ENCODE measurements at regions not wholly inside any gene's neighbourhood (a gene's known extent, or its start where the extent isn't known, plus 50 kb on each side); places are given as distances from the start of the nearest gene placed in this dataset.

DNA sequence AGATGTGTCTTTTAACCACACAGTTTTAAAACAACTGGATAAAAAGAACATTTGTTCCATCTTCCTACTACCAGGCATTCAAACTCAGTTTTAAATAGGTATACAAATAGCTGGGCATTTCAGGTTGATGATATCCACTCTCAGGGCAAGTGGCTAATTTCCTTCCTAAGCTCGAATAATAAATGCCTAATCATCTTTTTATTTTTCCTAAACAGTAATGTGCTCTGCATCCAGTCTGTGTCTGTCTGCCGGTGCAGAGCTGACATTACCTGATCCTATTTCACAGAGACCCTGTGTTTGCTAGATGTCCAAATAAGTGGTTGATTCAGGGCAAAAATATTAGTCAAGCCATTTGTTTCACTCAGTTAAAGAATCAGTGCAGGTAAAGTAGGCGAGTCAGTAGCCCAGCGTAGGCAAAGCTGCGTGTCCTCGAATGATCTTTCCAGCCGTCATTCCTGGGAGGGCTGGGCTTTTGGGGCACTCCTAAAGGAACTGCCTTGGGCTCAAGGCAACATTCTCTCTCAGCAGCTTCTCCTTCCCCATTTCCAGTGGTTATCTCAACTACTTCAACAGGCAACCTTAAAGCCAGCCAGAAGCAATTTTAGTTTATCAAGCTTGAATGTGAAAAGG is 74.2 kb upstream of the BMP2 start:
- no peak for DNase-seq (ENCODE audit: low spot score)

DNA sequence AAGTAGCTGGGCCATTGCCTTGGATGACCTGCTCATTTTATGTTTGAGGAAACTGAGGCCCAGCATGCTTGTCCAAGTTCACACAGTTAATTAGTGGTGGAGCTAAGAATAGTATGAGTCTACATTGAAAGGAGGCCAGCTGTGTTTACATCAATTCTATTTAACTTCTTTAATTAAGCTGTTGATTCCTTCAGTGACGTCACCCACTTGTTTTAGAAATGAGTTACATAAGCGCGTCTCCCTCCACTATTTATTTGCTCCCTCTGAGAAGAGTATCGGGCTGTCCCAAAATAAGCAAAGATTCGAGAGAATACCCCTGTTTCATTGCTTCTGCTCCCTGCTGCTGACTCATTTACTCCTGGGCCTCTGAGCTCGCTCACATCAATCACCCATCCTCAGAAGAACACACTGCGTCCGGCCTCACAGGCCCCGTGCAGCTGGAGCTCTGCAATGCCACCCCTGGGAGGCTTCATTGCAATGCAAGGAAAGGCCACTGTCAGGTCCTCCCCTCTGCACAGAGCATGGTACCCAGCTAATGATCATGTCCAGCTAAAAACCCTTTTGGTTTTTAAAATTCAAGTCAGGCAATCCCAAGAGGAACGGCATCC is 74.8 kb upstream of the BMP2 start:
- DNase-seq (ENCODE audit: low spot score), result no peak

DNA sequence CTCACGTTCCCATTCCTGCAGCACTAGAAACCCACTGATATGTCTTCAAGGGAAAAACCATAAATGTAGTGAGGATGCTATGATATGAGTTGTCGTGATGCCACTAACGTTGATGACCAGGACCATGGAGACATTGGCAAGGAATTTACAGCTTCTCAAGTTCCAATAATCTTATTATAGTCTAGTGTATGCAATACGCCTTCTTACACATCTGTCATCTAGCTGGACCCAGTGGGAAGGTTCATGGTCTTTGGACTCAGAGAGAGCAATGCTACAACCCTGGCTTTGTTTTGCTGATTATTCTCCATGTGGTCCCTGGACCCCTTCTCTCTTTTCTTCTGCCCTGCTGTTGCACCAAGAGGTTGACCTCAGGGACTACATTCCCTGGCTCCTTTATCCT is 76.0 kb upstream of the BMP2 start:
- DNase-seq (ENCODE audit: low spot score), result no peak

DNA sequence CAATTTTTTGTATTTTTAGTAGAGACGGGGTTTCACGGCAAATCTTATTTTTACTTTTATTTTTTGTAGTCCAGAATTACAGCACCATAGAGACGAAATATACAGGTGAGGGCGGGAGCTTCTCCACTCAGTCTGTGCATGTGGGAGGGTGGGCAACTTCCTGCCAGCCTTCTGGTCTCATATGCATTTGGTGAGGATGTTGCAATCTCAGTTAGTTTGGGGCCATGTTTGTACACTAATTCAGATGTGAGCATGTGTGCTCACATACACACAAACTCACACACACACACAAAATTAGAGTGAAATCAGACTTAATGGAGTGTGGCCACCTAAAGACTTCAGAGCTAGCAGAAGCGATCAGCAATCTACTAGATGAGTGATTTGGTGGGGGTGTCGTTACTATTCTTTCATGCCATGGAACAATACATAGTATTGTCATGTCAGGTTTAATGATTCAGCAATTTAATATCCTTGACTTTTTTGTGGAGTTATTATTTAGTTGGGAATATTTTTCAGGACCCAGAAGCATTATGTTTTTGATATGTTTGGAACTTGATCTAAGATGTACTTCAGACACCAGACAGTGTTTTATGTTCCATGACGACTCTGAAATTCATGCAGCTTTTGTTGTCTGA is 78.0 kb upstream of the BMP2 start:
- no peak for DNase-seq (ENCODE audit: low spot score)

DNA sequence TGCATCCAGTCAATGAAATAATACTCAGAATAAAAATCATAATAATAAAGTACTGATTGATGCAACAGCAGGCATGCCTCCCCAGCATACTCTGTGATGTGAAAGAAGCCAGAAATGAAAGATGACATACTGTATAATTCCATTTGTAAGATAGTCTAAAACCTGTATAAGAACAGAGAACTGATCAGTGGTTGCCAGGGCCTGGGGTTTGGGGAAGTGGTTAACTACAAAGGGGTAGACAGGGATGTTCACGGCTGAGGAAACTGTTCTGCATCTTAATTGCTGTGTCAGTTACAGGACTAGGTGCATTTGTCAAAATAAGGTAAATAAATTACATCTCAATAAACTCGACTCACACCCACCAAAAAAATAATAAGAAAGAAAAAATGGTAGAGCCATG is 81.3 kb upstream of the BMP2 start:
- no peak for DNase-seq (ENCODE audit: low spot score)

DNA sequence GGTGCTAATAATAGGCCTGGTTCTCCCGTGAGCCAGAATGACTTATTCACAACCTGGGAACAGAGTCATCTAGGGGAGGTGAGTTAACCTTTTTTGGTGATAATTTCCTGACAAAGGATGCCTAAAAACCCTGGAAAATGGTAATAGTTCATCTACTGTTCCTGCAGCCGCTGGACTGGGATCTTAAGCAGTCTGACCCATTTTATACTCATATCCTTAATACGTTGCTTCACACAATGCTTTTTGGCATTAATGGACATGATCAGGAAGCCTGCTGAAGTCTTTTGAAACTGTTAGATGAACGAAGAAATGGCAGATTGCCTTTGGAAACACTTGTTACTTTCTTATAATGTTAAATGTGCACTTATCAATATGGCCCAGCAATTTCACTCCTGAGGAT is 81.9 kb upstream of the BMP2 start:
- DNase-seq (ENCODE audit: low spot score), result no peak

DNA sequence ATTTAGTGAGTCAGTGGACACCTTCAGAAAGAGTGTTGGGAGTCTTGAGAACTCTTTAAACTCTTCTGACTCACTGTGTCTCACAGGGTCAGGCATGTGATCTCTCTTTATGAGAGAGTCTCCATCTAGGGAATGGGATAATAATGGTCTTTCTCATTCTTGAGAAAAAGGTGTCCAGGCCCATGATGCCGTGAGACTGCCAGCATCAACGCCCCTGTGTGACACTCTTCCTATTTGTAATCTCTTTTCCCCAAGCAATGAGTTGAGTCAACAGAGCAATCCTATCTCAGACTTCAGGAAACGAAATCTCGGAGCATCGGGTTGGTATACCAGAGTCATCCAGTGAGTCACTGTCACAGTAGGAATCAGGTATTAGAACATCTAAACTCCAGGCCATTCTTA is 82.3 kb upstream of the BMP2 start:
- no peak for DNase-seq (ENCODE audit: low spot score)

DNA sequence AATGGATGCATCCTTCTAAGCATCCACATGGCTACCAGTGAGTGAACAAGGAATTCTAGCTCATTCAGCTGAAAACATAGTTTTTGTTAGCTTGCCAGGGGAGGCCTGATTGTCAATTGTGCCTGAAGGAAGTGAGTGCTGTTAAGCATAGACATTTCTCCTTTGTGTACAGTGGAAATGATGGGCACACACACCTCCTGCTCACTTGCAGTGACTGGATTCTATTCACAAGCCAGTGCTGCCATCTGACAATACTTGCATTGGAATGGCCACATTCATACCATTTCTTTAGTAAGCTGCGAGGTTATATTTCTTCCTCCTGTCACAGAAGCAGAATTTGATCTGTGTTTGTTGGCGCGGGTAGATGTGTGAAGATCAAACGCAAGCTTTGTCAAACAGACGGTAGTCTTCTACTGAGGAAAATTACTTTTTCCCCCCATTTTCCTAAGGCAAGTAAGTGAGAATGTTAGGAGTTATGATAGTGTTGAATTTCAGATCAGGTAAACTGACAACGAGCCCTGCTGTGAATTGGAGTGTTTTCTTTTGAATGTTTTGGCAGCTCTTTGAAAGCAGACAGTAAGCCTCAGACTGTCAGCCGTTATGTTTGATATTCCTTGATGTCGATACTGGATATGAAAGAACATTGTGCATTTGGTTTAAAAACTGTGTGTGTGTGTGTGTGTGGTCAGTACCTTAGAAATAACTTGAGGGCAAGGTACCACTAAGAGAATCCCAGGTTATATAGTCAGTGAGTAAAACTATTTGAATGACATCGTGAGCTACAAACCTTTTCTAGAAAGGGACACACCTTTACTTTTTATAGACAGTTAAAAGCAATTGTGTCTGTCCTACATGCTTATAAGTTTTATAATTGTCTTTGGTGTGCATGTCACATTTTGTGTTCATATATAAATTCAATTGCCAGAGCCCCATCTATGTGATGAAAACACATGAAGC is 84.2 kb upstream of the BMP2 start:
- no peak for DNase-seq (ENCODE audit: low spot score)

DNA sequence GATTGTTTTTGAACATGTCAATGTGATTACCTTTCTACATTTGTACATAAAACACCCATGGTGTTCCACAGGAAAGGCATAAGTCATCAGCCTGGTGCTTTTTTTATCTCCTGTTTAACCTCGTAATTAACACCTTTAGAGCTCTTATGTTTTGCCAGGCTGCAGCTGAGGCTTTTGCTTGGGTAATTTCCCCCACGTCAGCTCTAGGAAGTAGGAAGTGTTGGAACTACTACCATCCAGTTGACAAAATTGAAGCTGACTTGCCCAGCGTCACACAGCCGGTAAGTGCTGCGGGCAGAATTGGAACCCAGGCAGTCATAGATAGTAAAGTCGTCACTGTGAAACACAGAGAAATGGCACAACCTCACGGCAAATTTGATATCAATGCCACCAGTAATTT is 86.6 kb upstream of the BMP2 start:
- no peak for DNase-seq (ENCODE audit: low spot score)

DNA sequence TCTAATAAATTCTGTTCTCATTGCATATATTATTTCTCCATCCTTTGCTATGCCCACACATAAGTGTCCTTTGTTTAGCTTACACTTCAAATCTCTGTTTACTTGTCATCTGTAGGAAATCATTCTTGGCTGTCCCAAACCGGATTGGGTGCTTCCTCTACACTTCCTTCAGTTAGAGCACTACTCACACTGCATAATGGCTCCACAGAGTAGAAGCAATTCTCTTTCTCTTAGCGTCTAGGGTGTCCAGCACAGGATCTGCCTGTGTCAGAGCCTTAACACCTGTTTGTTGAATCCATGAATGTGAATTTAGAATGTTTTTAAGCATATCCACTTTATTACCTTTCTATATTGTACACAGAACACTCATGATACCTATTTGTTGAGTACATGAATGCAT is 87.0 kb upstream of the BMP2 start:
- DNase-seq (ENCODE audit: low spot score), result no peak

DNA sequence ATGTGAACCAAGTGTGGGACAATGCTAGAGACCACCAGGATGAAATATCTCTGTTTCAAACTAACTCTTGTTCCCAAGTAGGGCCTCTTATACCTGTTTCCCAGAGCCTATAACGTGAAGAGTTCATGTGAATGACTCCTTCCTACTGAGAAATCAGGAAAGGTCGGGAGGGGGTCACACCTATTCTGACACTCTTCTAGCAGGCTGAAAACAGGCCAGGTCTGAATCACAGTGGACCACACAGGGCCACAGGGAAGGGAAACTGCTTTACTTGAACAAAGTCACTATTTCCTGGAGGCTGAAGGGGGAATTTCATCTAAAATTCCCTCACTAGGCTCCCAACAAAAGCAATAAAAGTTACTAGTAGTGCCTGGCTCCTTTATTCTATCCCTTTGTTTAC is 88.4 kb upstream of the BMP2 start:
- no peak for DNase-seq (ENCODE audit: low spot score)

DNA sequence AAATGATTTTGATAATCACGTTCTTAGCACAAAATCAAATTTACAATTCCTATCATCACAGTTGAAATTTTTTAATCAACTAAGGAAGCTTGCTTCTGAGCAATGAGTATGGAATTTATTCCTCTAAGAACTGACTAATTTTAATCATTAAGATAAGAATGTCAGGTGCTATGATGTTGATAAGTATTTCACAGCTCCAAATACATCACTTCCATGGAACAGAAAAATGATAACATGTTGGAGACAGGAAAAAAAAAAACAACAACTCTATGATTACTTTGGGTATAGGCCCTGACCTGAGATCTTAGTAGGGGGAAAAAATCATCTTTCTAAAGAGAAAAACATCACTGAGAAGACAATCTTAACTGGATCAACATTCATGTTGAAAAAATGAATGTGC is 89.4 kb upstream of the BMP2 start:
- DNase-seq (ENCODE audit: low spot score), result no peak

DNA sequence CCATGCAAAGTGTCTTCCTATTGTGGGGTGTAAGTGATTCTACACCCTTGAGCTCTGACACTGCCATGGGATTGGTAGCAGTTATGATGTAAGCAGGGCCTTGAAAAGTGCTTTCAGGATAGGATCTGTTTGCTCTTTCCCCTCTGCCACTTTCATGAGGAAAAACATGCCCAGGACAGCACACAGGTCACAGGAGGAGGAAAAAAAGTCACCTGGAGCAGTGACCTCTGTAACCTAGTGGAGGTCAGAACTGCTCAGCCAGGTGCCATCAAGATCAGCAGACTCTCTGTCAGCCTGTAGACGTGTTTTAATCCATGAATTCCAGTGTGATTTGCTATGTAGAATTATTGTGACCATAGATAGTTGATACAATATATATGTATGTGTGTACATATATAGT is 92.7 kb upstream of the BMP2 start:
- DNase-seq (ENCODE audit: low spot score), result no peak

DNA sequence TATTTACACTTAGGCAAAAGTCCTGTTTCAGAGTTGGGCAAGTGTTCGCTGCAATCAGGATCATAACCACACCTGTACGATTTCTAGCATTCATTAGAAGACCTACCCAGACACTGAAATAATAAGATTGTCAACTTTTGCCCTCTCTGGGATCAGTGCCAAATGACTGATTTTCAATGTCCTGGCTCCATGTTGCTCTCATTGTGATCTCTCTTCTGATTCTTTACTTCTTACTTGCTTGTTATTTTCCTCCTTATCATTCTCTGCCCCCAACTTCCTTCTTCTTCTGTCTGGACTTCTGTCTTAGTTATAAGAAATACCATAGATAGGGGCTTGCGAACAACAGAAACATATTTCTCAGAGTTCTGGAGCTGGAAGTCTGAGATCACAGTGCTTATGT is 94.4 kb upstream of the BMP2 start:
- no peak for DNase-seq (ENCODE audit: low spot score)

DNA sequence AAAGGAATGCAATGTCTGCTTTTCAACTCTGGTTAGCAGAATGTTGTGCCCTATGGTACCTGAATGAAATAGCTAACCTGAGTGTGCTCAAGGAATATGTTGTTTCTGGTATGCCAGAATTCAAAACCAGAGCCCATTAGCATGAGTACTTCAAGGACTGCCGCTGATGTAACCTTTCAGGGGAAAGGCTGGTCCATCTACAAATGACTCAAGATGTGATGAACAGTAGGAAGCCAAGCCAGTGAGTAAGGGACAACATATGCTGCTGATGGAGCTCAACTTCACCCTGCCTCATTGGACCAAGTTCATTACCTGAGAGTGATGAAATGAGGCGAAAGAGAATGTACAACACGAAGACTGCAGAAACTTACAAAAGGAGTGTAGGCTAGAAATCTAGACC is 95.7 kb upstream of the BMP2 start:
- DNase-seq (ENCODE audit: low spot score), result no peak

DNA sequence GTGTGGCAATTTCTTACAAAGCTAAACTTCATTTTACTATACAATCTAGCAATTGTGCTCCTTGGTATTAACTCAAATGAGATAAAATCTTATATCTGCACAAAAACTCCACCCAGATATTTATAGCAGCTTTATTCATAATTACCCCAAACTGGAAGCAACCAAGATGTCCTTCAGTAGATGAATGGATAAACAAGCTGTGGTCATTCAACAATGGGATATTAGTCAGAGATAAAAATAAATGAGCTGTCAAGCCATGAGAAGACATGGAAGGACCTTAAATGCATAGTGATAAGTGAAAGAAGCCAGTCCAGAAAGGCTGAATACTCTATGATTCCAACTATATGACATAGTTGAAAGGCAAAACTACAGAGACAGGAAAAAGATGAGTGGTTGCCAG is 98.9 kb upstream of the BMP2 start:
- no peak for DNase-seq (ENCODE audit: low spot score)

DNA sequence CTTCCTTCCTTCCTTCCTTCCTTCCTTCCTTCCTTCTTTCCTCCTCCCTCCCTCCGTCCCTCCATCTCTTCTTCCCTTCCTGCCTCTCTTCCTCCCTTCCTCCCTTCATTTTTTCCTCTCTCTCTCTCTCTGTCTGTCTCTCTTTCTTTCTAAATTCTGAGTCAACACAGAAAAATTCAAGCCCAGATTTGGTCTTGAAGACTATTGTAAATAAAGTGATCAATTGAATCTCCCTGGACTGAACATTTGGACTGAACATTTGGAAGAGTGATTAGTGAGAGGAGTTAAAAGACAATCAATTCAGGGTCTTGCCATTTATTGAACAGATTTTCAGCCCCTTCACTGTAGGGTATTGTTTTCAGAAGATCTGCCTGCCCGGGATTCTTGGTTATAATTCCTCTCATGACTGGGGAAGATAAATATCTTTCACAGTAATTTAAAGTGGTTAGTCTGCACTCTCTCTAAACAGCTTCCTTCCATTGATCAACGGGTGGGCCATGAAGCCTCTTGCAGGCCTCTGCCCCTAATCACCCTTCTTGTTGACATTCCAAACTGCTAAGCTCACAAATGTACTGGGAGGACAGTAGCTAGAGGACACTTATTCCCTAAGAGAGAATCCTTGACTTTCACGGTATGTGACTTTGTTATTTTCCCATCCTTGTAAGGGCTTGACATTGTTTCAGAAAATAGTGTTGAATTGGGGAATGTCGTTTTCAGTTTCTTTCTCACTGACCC is 101.7 kb upstream of the BMP2 start:
- DNase-seq (ENCODE audit: low spot score), result no peak

DNA sequence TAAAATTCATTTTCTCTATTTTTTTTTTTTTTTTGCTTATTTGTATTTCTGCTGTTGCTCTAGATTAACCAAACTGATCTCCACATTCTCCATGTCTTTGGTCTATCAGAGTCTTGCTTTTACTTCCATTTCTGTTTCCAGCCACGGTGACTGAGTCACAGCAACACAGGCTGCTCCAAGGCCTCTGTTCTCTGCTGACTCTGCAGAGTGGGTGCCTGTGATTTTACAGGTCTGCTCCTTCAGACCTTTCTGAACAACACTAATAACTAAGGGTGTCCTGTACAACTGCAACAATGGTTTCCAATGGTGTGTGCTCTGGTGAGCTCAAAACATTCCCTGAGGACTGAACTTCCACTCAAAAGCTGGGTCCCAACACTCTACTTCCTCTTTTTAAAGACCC is 102.3 kb upstream of the BMP2 start:
- DNase-seq (ENCODE audit: low spot score), result no peak

DNA sequence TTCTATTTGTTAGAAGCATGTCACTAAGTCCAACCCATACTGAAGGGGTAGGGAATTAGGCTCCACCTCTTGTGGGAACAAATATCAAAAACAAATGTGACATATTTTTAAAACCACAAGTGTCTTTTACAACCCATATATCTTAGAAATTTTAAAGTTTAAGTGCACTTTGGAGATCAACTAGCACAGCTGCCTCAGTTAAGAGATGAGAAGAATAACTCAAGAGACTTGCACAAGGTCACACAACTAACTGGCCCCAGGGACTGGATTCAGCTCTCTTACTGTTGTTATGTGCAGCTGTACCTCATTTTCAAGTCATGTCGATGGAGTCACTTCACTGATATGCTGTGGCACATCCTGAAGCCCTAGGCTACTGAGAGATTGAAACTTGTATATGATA is 102.9 kb upstream of the BMP2 start:
- no peak for DNase-seq (ENCODE audit: low spot score)

DNA sequence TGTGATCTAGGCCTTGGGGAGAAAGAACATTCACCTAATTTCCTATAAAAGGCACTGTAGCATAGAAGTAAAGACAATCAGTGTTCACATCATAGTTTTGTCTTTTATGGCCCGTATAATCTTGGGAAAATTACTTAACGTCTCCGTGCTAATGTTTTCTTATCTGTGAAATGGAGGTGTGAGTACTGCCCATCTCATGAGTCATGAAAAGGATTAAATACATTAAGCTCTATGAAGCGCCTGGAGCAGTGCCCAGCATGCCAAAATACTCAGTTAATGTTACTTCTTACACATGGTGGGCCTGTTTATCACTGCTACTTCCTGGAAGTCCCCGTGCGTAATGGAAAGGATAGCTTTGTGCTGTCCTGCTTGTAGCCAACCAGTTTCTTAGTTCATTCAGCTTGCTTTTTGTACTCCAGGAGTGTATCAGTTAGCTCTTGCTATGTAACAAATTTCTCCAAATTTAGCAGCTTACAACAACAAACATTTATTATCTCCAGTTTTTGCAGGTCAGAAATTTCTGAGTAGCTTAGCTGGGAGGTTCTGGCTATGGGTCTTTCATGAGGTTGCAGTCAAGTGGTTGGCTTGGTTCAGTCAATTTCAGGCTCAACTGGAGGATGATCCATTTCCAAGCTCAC is 103.6 kb upstream of the BMP2 start:
- DNase-seq (ENCODE audit: low spot score), result no peak

DNA sequence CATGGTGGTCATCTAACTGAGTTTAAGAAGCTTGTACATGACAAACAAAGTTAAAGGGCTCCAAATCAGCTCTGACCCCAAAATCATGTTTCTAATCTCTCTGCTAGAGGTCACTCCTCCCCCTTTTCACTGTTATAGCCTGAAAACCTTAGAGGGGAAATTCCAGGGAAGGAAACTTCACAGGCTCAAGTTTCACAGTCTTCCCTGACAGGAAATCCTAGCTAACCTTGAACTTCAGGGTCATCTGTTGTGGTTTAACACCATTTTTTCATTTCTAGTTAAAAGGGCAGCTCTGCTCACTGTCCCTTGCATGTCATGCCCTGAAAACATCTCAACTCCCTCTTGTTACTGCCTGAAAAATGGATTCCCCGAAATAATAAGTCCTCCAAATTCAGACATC is 104.4 kb upstream of the BMP2 start:
- no peak for DNase-seq (ENCODE audit: low spot score)

DNA sequence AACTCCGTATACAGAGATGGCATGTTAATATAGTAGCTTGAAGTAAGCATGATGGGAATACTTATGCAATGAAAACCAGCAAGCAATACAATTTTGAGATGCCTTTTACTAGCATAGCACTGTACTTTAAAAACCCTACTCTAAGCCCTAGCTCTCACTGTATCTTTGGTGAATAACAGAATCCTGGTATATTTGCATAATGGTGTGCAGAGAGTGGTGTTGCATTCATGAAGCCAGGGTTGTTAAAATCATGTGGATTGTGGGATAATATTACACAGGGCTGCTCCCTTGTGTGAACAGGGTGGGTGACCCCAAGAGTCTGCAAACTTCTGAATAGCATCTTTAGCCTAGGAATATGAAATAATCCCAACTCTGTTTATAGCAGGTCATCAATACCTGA is 105.2 kb upstream of the BMP2 start:
- DNase-seq (ENCODE audit: low spot score), result no peak
